ENCODE measurements at regions not wholly inside any gene's neighbourhood (a gene's known extent, or its start where the extent isn't known, plus 50 kb on each side); places are given as distances from the start of the nearest gene placed in this dataset.

DNA sequence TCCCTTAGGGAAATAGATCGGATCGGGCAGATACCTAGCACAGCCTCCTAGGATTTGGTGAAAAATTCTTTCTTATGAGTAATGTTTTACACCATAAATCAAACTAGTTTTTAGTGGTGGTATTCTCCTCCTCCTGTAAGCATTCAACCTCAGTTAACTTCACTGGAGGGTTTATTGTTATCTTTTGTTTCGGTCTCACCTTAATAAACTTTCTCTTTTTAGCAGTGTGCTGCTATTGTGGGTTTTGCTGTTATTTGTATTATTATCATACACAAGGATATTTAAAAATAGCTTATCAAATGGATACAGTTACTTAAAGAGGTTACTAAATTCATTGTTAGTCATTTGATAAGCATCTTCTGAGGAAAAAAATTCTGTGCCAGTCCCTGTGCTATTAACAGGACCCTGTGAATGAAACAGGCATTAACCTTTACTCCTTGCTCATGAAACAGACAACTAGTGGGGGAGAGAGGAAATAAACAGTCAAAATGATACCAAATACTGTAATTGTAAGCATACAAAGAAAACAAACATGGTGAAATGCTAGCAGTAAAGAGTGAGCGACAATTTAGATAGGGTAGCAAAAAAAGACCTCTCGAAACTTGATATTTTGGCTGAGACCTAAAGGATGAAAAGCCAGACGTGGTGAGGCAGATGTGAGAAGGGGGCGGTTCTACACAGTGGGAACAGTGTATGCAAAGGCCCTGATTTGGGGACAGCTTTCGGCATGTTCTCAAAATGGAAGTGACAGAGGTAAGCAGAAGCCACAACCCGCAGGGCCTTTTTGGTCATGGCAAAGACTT is 178.7 kb upstream of the SOX5 start:
- no peak for ATAC-seq
- Histone ChIP-seq H3K4me3 (ENCODE audit: low read length) (no peak overlapping the region), H3K27me3 (ENCODE audit: control insufficient read depth, insufficient read depth, low read length) (no peaks in the 10 kb centered on the region), H3K9me3 (ENCODE audit: control insufficient read depth, insufficient read depth, low read length) (no peaks in the 10 kb centered on the region), H3K36me3 (ENCODE audit: control insufficient read depth, insufficient read depth, low read length) (no peaks in the 10 kb centered on the region), H3K27ac (ENCODE audit: low read length) (no peak overlapping the region), H3K4me1 (ENCODE audit: control insufficient read depth, insufficient read depth, low read length) (no peaks in the 10 kb centered on the region)
- Mint-ChIP-seq H3K4me3 (no peak overlapping the region), H3K36me3 (no peaks in the 10 kb centered on the region), H3K9me3 (peaks cover 6 to 10% of the 10 kb centered on the region in 2 donors), H3K27ac (no peak overlapping the region), H3K27me3 (ENCODE audit: low read depth in 2 of 2) (no peaks in the 10 kb centered on the region), H3K4me1 (no peaks in the 10 kb centered on the region)
- 75% methylated on average over 6 of the region's 9 CpGs for WGBS (ENCODE audit: insufficient coverage)
- TF ChIP-seq, protein P1, sequence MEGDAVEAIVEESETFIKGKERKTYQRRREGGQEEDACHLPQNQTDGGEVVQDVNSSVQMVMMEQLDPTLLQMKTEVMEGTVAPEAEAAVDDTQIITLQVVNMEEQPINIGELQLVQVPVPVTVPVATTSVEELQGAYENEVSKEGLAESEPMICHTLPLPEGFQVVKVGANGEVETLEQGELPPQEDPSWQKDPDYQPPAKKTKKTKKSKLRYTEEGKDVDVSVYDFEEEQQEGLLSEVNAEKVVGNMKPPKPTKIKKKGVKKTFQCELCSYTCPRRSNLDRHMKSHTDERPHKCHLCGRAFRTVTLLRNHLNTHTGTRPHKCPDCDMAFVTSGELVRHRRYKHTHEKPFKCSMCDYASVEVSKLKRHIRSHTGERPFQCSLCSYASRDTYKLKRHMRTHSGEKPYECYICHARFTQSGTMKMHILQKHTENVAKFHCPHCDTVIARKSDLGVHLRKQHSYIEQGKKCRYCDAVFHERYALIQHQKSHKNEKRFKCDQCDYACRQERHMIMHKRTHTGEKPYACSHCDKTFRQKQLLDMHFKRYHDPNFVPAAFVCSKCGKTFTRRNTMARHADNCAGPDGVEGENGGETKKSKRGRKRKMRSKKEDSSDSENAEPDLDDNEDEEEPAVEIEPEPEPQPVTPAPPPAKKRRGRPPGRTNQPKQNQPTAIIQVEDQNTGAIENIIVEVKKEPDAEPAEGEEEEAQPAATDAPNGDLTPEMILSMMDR (IDR thresholded peaks at IDR 0.05): no peak
- intact Hi-C loops (cut with micrococcal nuclease): no loop called here
- no peak for DNase-seq

GRCh38 chr12:24125280-24125679 is 175.8 kb upstream of the SOX5 start:
- intact Hi-C loops (cut with micrococcal nuclease): no loop called here
- 94% methylated on average over 2 of the region's 4 CpGs for WGBS (ENCODE audit: insufficient coverage)
- ATAC-seq (no peak), DNase-seq (no peak)
- Histone ChIP-seq H3K27ac (ENCODE audit: low read length) (no peak overlapping the region), H3K9me3 (ENCODE audit: control insufficient read depth, insufficient read depth, low read length) (no peaks in the 10 kb centered on the region), H3K4me3 (ENCODE audit: low read length) (no peak overlapping the region), H3K4me1 (ENCODE audit: control insufficient read depth, insufficient read depth, low read length) (no peaks in the 10 kb centered on the region), H3K36me3 (ENCODE audit: control insufficient read depth, insufficient read depth, low read length) (no peaks in the 10 kb centered on the region), H3K27me3 (ENCODE audit: control insufficient read depth, insufficient read depth, low read length) (no peaks in the 10 kb centered on the region)
- H3K4me3 Mint-ChIP-seq: no peak overlapping the region
- no peaks in the 10 kb centered on the region for H3K36me3 Mint-ChIP-seq
- TF ChIP-seq, protein P1 (IDR thresholded peaks at IDR 0.05): no peak
- no peaks in the 10 kb centered on the region for H3K27me3 Mint-ChIP-seq (ENCODE audit: low read depth in 2 of 2)
- peaks cover 6 to 14% of the 10 kb centered on the region in 2 donors for H3K9me3 Mint-ChIP-seq
- no peak overlapping the region for H3K27ac Mint-ChIP-seq
- no peaks in the 10 kb centered on the region for H3K4me1 Mint-ChIP-seq

GRCh38 chr12:24121911-24122310 is 172.4 kb upstream of the SOX5 start:
- Histone ChIP-seq H3K27ac (ENCODE audit: low read length) (no peak overlapping the region), H3K27me3 (ENCODE audit: control insufficient read depth, insufficient read depth, low read length) (no peaks in the 10 kb centered on the region), H3K36me3 (ENCODE audit: control insufficient read depth, insufficient read depth, low read length) (no peaks in the 10 kb centered on the region), H3K9me3 (ENCODE audit: control insufficient read depth, insufficient read depth, low read length) (no peaks in the 10 kb centered on the region), H3K4me3 (ENCODE audit: low read length) (no peak overlapping the region), H3K4me1 (ENCODE audit: control insufficient read depth, insufficient read depth, low read length) (no peaks in the 10 kb centered on the region)
- WGBS (ENCODE audit: insufficient coverage): 89% methylated on average over 4 of the region's 4 CpGs
- Mint-ChIP-seq H3K36me3 (no peaks in the 10 kb centered on the region), H3K4me1 (no peaks in the 10 kb centered on the region), H3K27me3 (ENCODE audit: low read depth in 2 of 2) (no peaks in the 10 kb centered on the region), H3K27ac (no peak overlapping the region), H3K9me3 (peaks cover 6 to 7% of the 10 kb centered on the region in 2 donors), H3K4me3 (no peak overlapping the region)
- ATAC-seq (no peak), DNase-seq (no peak)
- TF ChIP-seq, protein P1 (IDR thresholded peaks at IDR 0.05): no peak
- intact Hi-C loops (cut with micrococcal nuclease): no loop called here

DNA sequence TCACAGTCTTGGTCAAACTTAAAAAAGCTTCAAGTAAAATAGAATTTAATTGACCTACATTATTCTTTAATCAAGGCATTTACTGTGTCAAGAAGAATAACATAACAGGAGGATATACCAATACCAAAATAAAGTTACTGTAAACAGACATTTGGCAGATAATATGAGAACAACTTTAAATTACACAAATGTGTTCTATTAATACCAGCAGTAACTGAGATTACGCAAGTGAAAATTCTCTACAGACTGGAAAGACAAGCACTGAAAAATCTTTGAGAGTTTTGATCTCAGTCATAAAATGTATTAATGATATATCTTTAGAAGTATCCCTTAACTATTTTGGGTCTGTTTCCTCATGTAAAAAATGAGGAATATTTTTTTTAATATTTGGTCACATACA is 169.2 kb upstream of the SOX5 start:
- DNase-seq (no peak), ATAC-seq (no peak)
- H3K4me3 Mint-ChIP-seq: no peak overlapping the region
- H3K36me3 ChIP-seq (ENCODE audit: control insufficient read depth, insufficient read depth, low read length): no peaks in the 10 kb centered on the region
- H3K9me3 Mint-ChIP-seq: peaks cover 0 to 4% of the 10 kb centered on the region in 2 donors
- no peaks in the 10 kb centered on the region for H3K4me1 ChIP-seq (ENCODE audit: control insufficient read depth, insufficient read depth, low read length)
- no peaks in the 10 kb centered on the region for H3K27me3 Mint-ChIP-seq (ENCODE audit: low read depth in 2 of 2)
- no peaks in the 10 kb centered on the region for H3K4me1 Mint-ChIP-seq
- H3K36me3 Mint-ChIP-seq: no peaks in the 10 kb centered on the region
- H3K9me3 ChIP-seq (ENCODE audit: control insufficient read depth, insufficient read depth, low read length): no peaks in the 10 kb centered on the region
- no peak overlapping the region for H3K27ac ChIP-seq (ENCODE audit: low read length)
- no peak overlapping the region for H3K4me3 ChIP-seq (ENCODE audit: low read length)
- TF ChIP-seq, protein P1 (IDR thresholded peaks at IDR 0.05): no peak
- no CpG with 5 or more reads among the region's 1 CpG for WGBS (ENCODE audit: insufficient coverage)
- H3K27me3 ChIP-seq (ENCODE audit: control insufficient read depth, insufficient read depth, low read length): no peaks in the 10 kb centered on the region
- H3K27ac Mint-ChIP-seq: no peak overlapping the region
- intact Hi-C loops (cut with micrococcal nuclease): no loop called here
